K562 (cell line): ENCODE measurements at regions not wholly inside any gene's neighbourhood (a gene's known extent, or its start where the extent isn't known, plus 50 kb on each side); places are given as distances from the start of the nearest gene placed in this dataset.

ENCODE experiments used
- ATAC-seq: fragments of 200-7000 bp; cut with Tn5 transposase; 3 replicates; pipeline ENCODE4 v1.9.1; 2020; ENCODE audit warnings: moderate library complexity
- BruUV-seq: library from RNA; stranded (reverse); fragments of 400-500 nt; replicated peaks from 2 replicates; lab custom pipeline; 2021; lab: Mats Ljungman, UMichigan
- CTCF ChIA-PET: fragments of 300-600 bp; formaldehyde crosslinking; extraction: SDS; loops from one replicate; lab custom pipeline; 2021; ENCODE audit warnings: low intra/inter-chr PET ratio; lab: Yijun Ruan, JAX
- POLR2A ChIA-PET: fragments of 300-600, 350-650 bp; sonication (Branson Sonifier 250); formaldehyde crosslinking; extraction: SDS; loops from one replicate; lab custom pipeline; 2021; ENCODE audit warnings: antibody characterized with exemption, inconsistent platforms; lab: Yijun Ruan, JAX
- DNase-seq, 4 experiments: peaks; one replicate each; pipeline versions ENCODE4 v3.0.0 to v3.0.0-alpha.2; 2011 to 2018; ENCODE audit warnings: low spot score in 3 of 4, mixed read lengths in 3 of 4; ENCODE audit errors: extremely low read depth in 1 of 4
- FAIRE-seq: peaks from 2 replicates; lab custom pipeline; 2011; peaks lifted over from hg19 to GRCh38; lab: Jason Lieb, UNC
- H2AFZ ChIP-seq: 2 replicates; pipeline ENCODE4 v1.6.0; 2011; ENCODE audit warnings: low read depth, low read length, control low read depth, inconsistent platforms
- H3K27ac ChIP-seq: fragments of 200-600 bp; 3 replicates; pipeline ENCODE4 v1.8.0; 2011; ENCODE audit warnings: low read depth, mild to moderate bottlenecking, control low read depth, inconsistent platforms, low read length, moderate library complexity, mixed read lengths; ENCODE audit errors: extremely low read depth
- H3K27me3 ChIP-seq, 2 experiments: fragments of 300-600 bp in 1 of 2; 2 replicates in 1 of 2; 3 replicates in 1 of 2; pipeline versions ENCODE4 v1.6.0 to v1.8.0; 2011; ENCODE audit warnings: inconsistent platforms in 2 of 2, low read length in 2 of 2, mild to moderate bottlenecking in 1 of 2, mixed read lengths in 1 of 2, moderate library complexity in 1 of 2; ENCODE audit not compliant: control insufficient read depth in 2 of 2, insufficient read depth in 2 of 2
- H3K36me3 ChIP-seq: fragments of 300-600 bp; 3 replicates; pipeline ENCODE4 v1.8.0; 2011; ENCODE audit warnings: mild to moderate bottlenecking, low read length, inconsistent platforms; ENCODE audit not compliant: control insufficient read depth, insufficient read depth
- H3K4me1 ChIP-seq, 2 experiments: fragments of 200-600 bp in 1 of 2; replicated peaks in 1 of 2; 2 replicates in 1 of 2; 3 replicates in 1 of 2; pipeline versions ENCODE4 v1.5.1 to v1.8.0; 2011; ENCODE audit warnings: inconsistent platforms in 2 of 2, low read length in 2 of 2, mild to moderate bottlenecking in 1 of 2, mixed read lengths in 1 of 2, moderate library complexity in 1 of 2; ENCODE audit not compliant: control insufficient read depth in 2 of 2, insufficient read depth in 2 of 2
- H3K4me2 ChIP-seq: 2 replicates; pipeline ENCODE4 v1.6.1; 2011; ENCODE audit warnings: low read length, control low read depth, inconsistent platforms, mixed read lengths; ENCODE audit not compliant: insufficient read depth
- H3K4me3 ChIP-seq: fragments of 200-600 bp; sonication (generic), shearing (Covaris generic); 2 replicates; pipeline ENCODE4 v1.5.1; 2016; ENCODE audit warnings: control low read depth, inconsistent platforms
- H3K79me2 ChIP-seq: fragments of 200-600 bp; 3 replicates; pipeline ENCODE4 v1.8.0; 2011; ENCODE audit warnings: low read length, inconsistent platforms; ENCODE audit not compliant: control insufficient read depth, insufficient read depth
- H3K9ac ChIP-seq, 2 experiments: 2 replicates each; pipeline versions ENCODE4 v1.6.0 to v1.6.1; 2011; ENCODE audit warnings: low read depth in 2 of 2, low read length in 2 of 2, control low read depth in 1 of 2, inconsistent platforms in 1 of 2, mild to moderate bottlenecking in 1 of 2, mixed read lengths in 1 of 2; ENCODE audit not compliant: insufficient read depth in 1 of 2
- H3K9me1 ChIP-seq: one replicate; pipeline ENCODE4 v1.6.0; 2011; ENCODE audit warnings: inconsistent platforms, mild to moderate bottlenecking, low read length, moderate library complexity; ENCODE audit not compliant: control insufficient read depth, insufficient read depth
- H3K9me3 ChIP-seq: replicated peaks from 2 replicates; pipeline ENCODE4 v1.5.1; 2011; ENCODE audit warnings: low read depth, low read length, inconsistent platforms; ENCODE audit not compliant: control insufficient read depth, insufficient read depth
- H4K20me1 ChIP-seq: replicated peaks from 2 replicates; pipeline ENCODE4 v1.6.1; 2011; ENCODE audit warnings: low read length, inconsistent platforms, mixed read lengths; ENCODE audit not compliant: control insufficient read depth, insufficient read depth
- ADNP ChIP-seq: fragments of 200-800 bp; sonication (Bioruptor generic); IDR thresholded peaks from 2 replicates; pipeline ENCODE4 v1.6.1; 2016; ENCODE audit warnings: missing genetic modification characterization, missing compliant biosample characterization
- BCL6 ChIP-seq: fragments of 250-450 bp; sonication (Bioruptor Pico); IDR thresholded peaks from 2 replicates; pipeline ENCODE4 v1.4.0; 2020
- CBFA2T2 ChIP-seq: fragments of 450-650 bp; conservative IDR thresholded peaks from 2 replicates; pipeline ENCODE4 v1.6.1; 2017; ENCODE audit warnings: mild to moderate bottlenecking
- FOXP1 ChIP-seq: sonication (generic); formaldehyde crosslinking; IDR thresholded peaks from 2 replicates; pipeline ENCODE4 v1.8.0; 2022; ENCODE audit warnings: mild to moderate bottlenecking, missing genetic modification reagents
- ILK ChIP-seq: fragments of 450-650 bp; IDR thresholded peaks from 2 replicates; pipeline ENCODE4 v1.6.1; 2016; ENCODE audit warnings: missing genetic modification characterization, low read depth, mild to moderate bottlenecking, missing compliant biosample characterization, moderate library complexity, borderline replicate concordance
- JUNB ChIP-seq: fragments of 450-650 bp; formaldehyde crosslinking; conservative IDR thresholded peaks from 2 replicates; pipeline ENCODE4 v1.4.0; 2020; ENCODE audit warnings: mild to moderate bottlenecking
- MCM3 ChIP-seq: fragments of 450-650 bp; IDR thresholded peaks from 2 replicates; pipeline ENCODE4 v1.6.1; 2016
- MNT ChIP-seq, 2 experiments: fragments of 450-650 bp; conservative IDR thresholded peaks; 2 replicates each; pipeline ENCODE4 v1.6.1; 2017; ENCODE audit warnings: mild to moderate bottlenecking in 2 of 2, moderate library complexity in 2 of 2
- MTF1 ChIP-seq: fragments of 250-450 bp; sonication (Bioruptor Pico); IDR thresholded peaks from 2 replicates; pipeline ENCODE4 v1.9.0; 2021; ENCODE audit warnings: moderate library complexity, mild to moderate bottlenecking, inconsistent platforms, borderline replicate concordance
- POLR3A ChIP-seq: IDR thresholded peaks from 2 replicates; pipeline ENCODE4 v1.6.1; 2011; ENCODE audit warnings: borderline replicate concordance, mild to moderate bottlenecking, moderate library complexity; ENCODE audit not compliant: insufficient read length, insufficient read depth; ENCODE audit errors: extremely low read depth
- PRPF4 ChIP-seq: fragments of 200-400 bp; formaldehyde crosslinking; IDR thresholded peaks from one replicate; pipeline ENCODE4 v1.6.1; 2017; ENCODE audit warnings: low read length, low read depth, mild to moderate bottlenecking; ENCODE audit not compliant: insufficient read depth, poor library complexity, severe bottlenecking
- RBBP5 ChIP-seq: fragments of 200-600 bp; sonication (generic); IDR thresholded peaks from 2 replicates; pipeline ENCODE4 v1.6.1; 2012; ENCODE audit warnings: borderline replicate concordance, mild to moderate bottlenecking, low read length, control low read depth, inconsistent platforms; ENCODE audit not compliant: insufficient read depth, poor library complexity, severe bottlenecking
- RBM15 ChIP-seq: fragments of 200-400 bp; formaldehyde crosslinking; IDR thresholded peaks from 2 replicates; pipeline ENCODE4 v1.6.1; 2018; ENCODE audit warnings: mild to moderate bottlenecking, low read length, moderate library complexity; ENCODE audit not compliant: insufficient read depth
- SMAD2 ChIP-seq: fragments of 150-350 bp; IDR thresholded peaks from 2 replicates; pipeline ENCODE4 v1.6.1; 2014; ENCODE audit warnings: low read depth, mild to moderate bottlenecking, low read length
- TAF1 ChIP-seq: IDR thresholded peaks from 2 replicates; pipeline ENCODE4 v1.6.1; 2011; ENCODE audit warnings: mild to moderate bottlenecking, low read length, moderate library complexity; ENCODE audit not compliant: insufficient read depth, control insufficient read depth, severe bottlenecking; ENCODE audit errors: extremely low read depth
- YY1 ChIP-seq, 3 experiments: IDR thresholded peaks; 2 replicates each; pipeline ENCODE4 v1.6.1; 2011; ENCODE audit warnings: low read length in 2 of 3, mild to moderate bottlenecking in 2 of 3, moderate library complexity in 2 of 3, borderline replicate concordance in 1 of 3, control low read depth in 1 of 3, low read depth in 1 of 3; ENCODE audit not compliant: insufficient read depth in 3 of 3, insufficient replicate concordance in 2 of 3, control insufficient read depth in 1 of 3, insufficient read length in 1 of 3; ENCODE audit errors: extremely low read depth in 1 of 3
- ZC3H4 ChIP-seq: sonication (generic); formaldehyde crosslinking; IDR thresholded peaks from 2 replicates; pipeline ENCODE4 v1.9.0; 2021; ENCODE audit warnings: missing genetic modification reagents, borderline replicate concordance
- ZKSCAN8 ChIP-seq: fragments of 200-800 bp; sonication (Bioruptor generic); IDR thresholded peaks from 2 replicates; pipeline ENCODE4 v1.6.1; 2016; ENCODE audit warnings: missing genetic modification characterization, missing compliant biosample characterization
- ZNF282 ChIP-seq: sonication (generic); formaldehyde crosslinking; IDR thresholded peaks from 2 replicates; pipeline ENCODE4 v1.8.1; 2023; ENCODE audit warnings: missing genetic modification reagents
- ZNF551 ChIP-seq: fragments of 250-450 bp; sonication (Bioruptor Pico); IDR thresholded peaks from 2 replicates; pipeline ENCODE4 v1.5.0; 2021; ENCODE audit warnings: mild to moderate bottlenecking, moderate library complexity
- ZNF583 ChIP-seq: fragments of 250-450 bp; sonication (Bioruptor Pico); IDR thresholded peaks from 2 replicates; pipeline ENCODE4 v1.4.0; 2020
- ZSCAN32 ChIP-seq: fragments of 450-650 bp; formaldehyde crosslinking; IDR thresholded peaks from 2 replicates; pipeline ENCODE4 v1.4.0; 2020; ENCODE audit warnings: mild to moderate bottlenecking, moderate library complexity
- WGBS: fragments of 100-300 bp; shearing (Covaris generic); methylation state at CpG from one replicate; pipeline ENCODE4 v1.1.6; 2016; ENCODE audit warnings: low coverage, mixed read lengths; ENCODE audit not compliant: insufficient coverage; ENCODE audit errors: missing lambda C conversion rate; 5-methylcytosine and 5-hydroxymethylcytosine counted together
- in situ Hi-C: fragments of 300-500 bp; cut with MboI; formaldehyde crosslinking; loops from 4 replicates; pipeline ENCODE4 v1.15.0; 2018; ENCODE audit warnings: inconsistent platforms, mixed read lengths
- intact Hi-C: fragments of 100-400 bp; cut with micrococcal nuclease; formaldehyde crosslinking; loops from 2 replicates; pipeline ENCODE4 v1.14.2; 2022

- TF ChIP-seq MNT (conservative IDR thresholded peaks at IDR 0.05): no peak
- TF ChIP-seq RBBP5: no peak
- no peak for TF ChIP-seq ZNF551 (CRISPR knock-in tag)
- TF ChIP-seq ADNP: no peak
- no peak for TF ChIP-seq ZNF583
These were observed 1000.7 kb downstream of the STIM2 start (continued) for GRCh38 chr4:27861381-27861787.

- no peak for ATAC-seq
- Histone ChIP-seq H3K27me3 (no peaks in the 10 kb centered on the region), H3K4me3 (no peak overlapping the region), H3K9me1 (no peaks in the 10 kb centered on the region), H3K36me3 (no peaks in the 10 kb centered on the region), H2AFZ (no peak overlapping the region), H3K79me2 (no peaks in the 10 kb centered on the region), H3K9me3 (no peaks in the 10 kb centered on the region), H3K4me1 (no peaks in the 10 kb centered on the region), H4K20me1 (no peaks in the 10 kb centered on the region), H3K9ac (no peak overlapping the region), H3K27ac (no peak overlapping the region), H3K4me2 (no peak overlapping the region)
- WGBS: 4% methylated on average over 5 of the region's 5 CpGs
- in situ Hi-C loops: no loop called here
- BruUV-seq: no TSS peak
- ChIA-PET POLR2A (no interaction called here), CTCF (no interaction called here)
- no peak for DNase-seq
- no peak for FAIRE-seq
- intact Hi-C loops: no loop called here
- TF ChIP-seq SMAD2: no peak
- no peak for TF ChIP-seq POLR3A
- no peak for TF ChIP-seq MTF1 (CRISPR knock-in tag)
- TF ChIP-seq PRPF4: no peak
- TF ChIP-seq ILK: no peak
- no peak for TF ChIP-seq YY1 (IDR thresholded peaks at IDR 0.05; ENCODE audit: borderline replicate concordance in 1 of 3, control insufficient read depth in 1 of 3, extremely low read depth in 1 of 3, insufficient read depth in 3 of 3, insufficient read length in 1 of 3, insufficient replicate concordance in 2 of 3, low read depth in 1 of 3, low read length in 2 of 3)
- no peak for TF ChIP-seq TAF1
- TF ChIP-seq ZSCAN32 (CRISPR knock-in tag): no peak
- TF ChIP-seq JUNB (CRISPR knock-in tag): no peak
- no peak for TF ChIP-seq FOXP1 (CRISPR knock-in tag)
- TF ChIP-seq RBM15: no peak
- TF ChIP-seq MCM3: no peak
- no peak for TF ChIP-seq BCL6 (CRISPR knock-in tag)
- no peak for TF ChIP-seq ZC3H4 (CRISPR knock-in tag)
- TF ChIP-seq ZKSCAN8 (CRISPR knock-in tag): no peak
- TF ChIP-seq CBFA2T2: no peak
- no peak for TF ChIP-seq ZNF282 (CRISPR knock-in tag)
These were observed 1001.2 kb downstream of the STIM2 start for GRCh38 chr4:27861802-27862201.
